Esophagus muscularis mucosa (tissue), 3 donors: ENCODE measurements at regions not wholly inside any gene's neighbourhood (a gene's known extent, or its start where the extent isn't known, plus 50 kb on each side); places are given as distances from the start of the nearest gene placed in this dataset.

Source experiments
- CTCF ChIP-seq, 3 experiments: fragments of 200-600 bp in 2 of 3; fragments of 450-650 bp in 1 of 3; sonication (generic) in 2 of 3; IDR thresholded peaks; one replicate each; pipeline ENCODE4 v1.5.1; 2017 to 2019; ENCODE audit warnings: antibody characterized with exemption in 3 of 3, mild to moderate bottlenecking in 2 of 3, moderate library complexity in 1 of 3
- POLR2AphosphoS5 ChIP-seq, 2 donors: sonication (generic); formaldehyde crosslinking; IDR thresholded peaks; one replicate each; pipeline ENCODE4 v1.6.1; 2017; ENCODE audit warnings: antibody characterized with exemption in 2 of 2

GRCh38 chr5:74521401-74521800 is 119.1 kb downstream of the ENC1 start:
- no peak for TF ChIP-seq POLR2AphosphoS5 (IDR thresholded peaks at IDR 0.05)
- no peak for TF ChIP-seq CTCF (IDR thresholded peaks at IDR 0.05)
